HG03575 (cell line): ENCODE measurements at regions not wholly inside any gene's neighbourhood (a gene's known extent, or its start where the extent isn't known, plus 50 kb on each side); places are given as distances from the start of the nearest gene placed in this dataset.

ENCODE experiments used
- ATAC-seq: cut with Tn5 transposase; IDR thresholded peaks from one replicate; pipeline ENCODE4 v1.9.1; 2021; ENCODE audit not compliant: unreplicated experiment, insufficient number of reproducible peaks, low FRiP score; ENCODE audit errors: extremely low read depth

- ATAC-seq: no peak
Measured at GRCh38 chr4:144589512-144589911, 56.4 kb upstream of the HHIP start.

GRCh38 chr4:144590020-144590419 is 55.9 kb upstream of the HHIP start:
- ATAC-seq: no peak

- no peak for ATAC-seq
Measured at GRCh38 chr4:144591401-144591800, 54.6 kb upstream of the HHIP start.

GRCh38 chr4:144592264-144592663 is 53.7 kb upstream of the HHIP start:
- ATAC-seq: no peak

GRCh38 chr4:144594471-144594986 is 51.4 kb upstream of the HHIP start:
- ATAC-seq: no peak

GRCh38 chr4:144595681-144596080 is 50.3 kb upstream of the HHIP start:
- ATAC-seq: no peak
